ENCODE measurements at regions not wholly inside any gene's neighbourhood (a gene's known extent, or its start where the extent isn't known, plus 50 kb on each side); places are given as distances from the start of the nearest gene placed in this dataset.

DNA sequence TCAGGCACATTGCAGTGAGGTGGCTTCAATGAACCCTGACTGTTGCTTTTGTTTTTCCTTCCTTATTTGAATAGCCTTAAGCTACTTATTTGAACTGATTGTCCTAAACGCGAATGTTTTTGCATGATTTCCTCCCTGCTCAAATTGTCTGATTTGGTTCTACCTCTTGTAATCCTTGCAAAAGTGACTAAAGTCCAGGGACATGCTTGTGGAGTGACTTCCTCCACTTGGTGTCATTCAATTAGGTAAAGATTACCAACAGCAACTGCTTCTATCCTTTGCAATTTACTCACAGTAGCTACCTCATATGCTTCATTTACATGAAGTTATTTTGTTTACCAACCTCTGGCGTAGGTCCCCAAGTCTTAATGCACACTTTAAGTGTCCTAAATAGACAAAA, 295.9 kb upstream of the TMEM229A start:
- no peaks in the 10 kb centered on the region for H4K20me1 ChIP-seq (replicated peaks in 1 of 2; ENCODE audit: control insufficient read depth in 1 of 2, insufficient read depth in 2 of 2, low read length in 2 of 2)
- H4K91ac ChIP-seq (replicated peaks; ENCODE audit: insufficient read length, low read length), result no peak overlapping the region
- no peak overlapping the region for H4K8ac ChIP-seq (ENCODE audit: extremely low read depth, insufficient read depth, low read length)
- H3K23ac ChIP-seq (ENCODE audit: insufficient read length), result no peak overlapping the region
- no peak overlapping the region for H3K4me2 ChIP-seq (ENCODE audit: insufficient read depth in 1 of 2, low read depth in 2 of 2, low read length in 2 of 2)
- no peak overlapping the region for H2BK20ac ChIP-seq (ENCODE audit: low read length)
- H3K79me2 ChIP-seq (ENCODE audit: control insufficient read depth in 1 of 2, insufficient read depth in 2 of 2, low read length in 2 of 2), result no peaks in the 10 kb centered on the region
- no peak overlapping the region for H2AK5ac ChIP-seq (ENCODE audit: low read depth, low read length)
- H2BK120ac ChIP-seq (replicated peaks; ENCODE audit: low read depth, low read length), result no peak overlapping the region
- FAIRE-seq, result no peak
- no peak overlapping the region for H2BK5ac ChIP-seq (ENCODE audit: low read depth, low read length)
- H3K9ac ChIP-seq (replicated peaks in 1 of 4; ENCODE audit: extremely low read depth in 1 of 4, low read depth in 3 of 4, low read length in 3 of 4), result no peak overlapping the region
- H3K79me1 ChIP-seq (ENCODE audit: low read depth, low read length), result no peaks in the 10 kb centered on the region
- H3K18ac ChIP-seq (ENCODE audit: extremely low read depth, low read length), result no peak overlapping the region
- ChIA-PET CTCF (ENCODE audit: partially characterized antibody) (interaction anchor here (1.1 to 1.4 kb wide), 2 partner anchors 53 to 228 kb away, joined by 5 to 6 read pairs; no protein-coding TSS in a partner anchor), POLR2A (ENCODE audit: partially characterized antibody) (no interaction called here)
- H3K4me1 ChIP-seq (replicated peaks in 1 of 4; ENCODE audit: control insufficient read depth in 3 of 4, insufficient read depth in 4 of 4, low read length in 3 of 4), result no peaks in the 10 kb centered on the region
- H3K14ac ChIP-seq (ENCODE audit: insufficient read length), result no peak overlapping the region
- H2BK12ac ChIP-seq (ENCODE audit: low read depth, low read length), result no peak overlapping the region
- no peak overlapping the region for H4K5ac ChIP-seq (ENCODE audit: insufficient read length, low read depth, low read length)
- H3K23me2 ChIP-seq (ENCODE audit: low read depth, low read length), result no peaks in the 10 kb centered on the region
- H3K27me3 ChIP-seq (replicated peaks in 1 of 4; ENCODE audit: control insufficient read depth in 3 of 4, extremely low read depth in 1 of 4, insufficient read depth in 3 of 4, low read length in 3 of 4), result no peaks in the 10 kb centered on the region
- no peak overlapping the region for H3K4me3 ChIP-seq (ENCODE audit: extremely low read depth in 1 of 4, insufficient read depth in 2 of 4, low read depth in 3 of 4, low read length in 4 of 4)
- no peak overlapping the region for H2BK15ac ChIP-seq (ENCODE audit: low read length)
- H2AFZ ChIP-seq (ENCODE audit: low read length), result no peak overlapping the region
- no peaks in the 10 kb centered on the region for H3K36me3 ChIP-seq (ENCODE audit: control insufficient read depth in 2 of 4, insufficient read depth in 4 of 4, low read length in 3 of 4)
- H3K56ac ChIP-seq (replicated peaks; ENCODE audit: insufficient read length, low read depth, low read length), result no peak overlapping the region
- H3K9me3 ChIP-seq (ENCODE audit: insufficient read depth in 2 of 2, low read depth in 1 of 2, low read length in 1 of 2), result no peaks in the 10 kb centered on the region
- DNase-seq (ENCODE audit: low read depth in 1 of 2, low spot score in 2 of 2), result no peak
- H3K27ac ChIP-seq (ENCODE audit: low read depth, low read length), result no peak overlapping the region
- WGBS, 2 experiments (ENCODE audit: extremely low coverage in 1 of 2, insufficient coverage in 1 of 2, insufficient read length in 1 of 2, insufficient replicate concordance in 2 of 2, low coverage in 1 of 2, low lambda C conversion rate in 2 of 2, missing lambda C conversion rate in 1 of 2), result 89% methylated on average over 3 of the region's 3 CpGs; no CpG with 5 or more reads in 1 of the 2 experiments
- no peak overlapping the region for H3K4ac ChIP-seq (replicated peaks; ENCODE audit: insufficient read length, low read depth, low read length)
- no peak for TF ChIP-seq TCF12 (IDR thresholded peaks at IDR 0.05; ENCODE audit: low read depth, low read length)
- no peak for TF ChIP-seq CBX8 (IDR thresholded peaks at IDR 0.05; ENCODE audit: borderline replicate concordance, low read depth, low read length)
- no peak for TF ChIP-seq MAFK (IDR thresholded peaks at IDR 0.05; ENCODE audit: low read depth, low read length)
- no peak for TF ChIP-seq CBX5 (IDR thresholded peaks at IDR 0.05; ENCODE audit: low read depth, low read length)
- TF ChIP-seq CTBP2 (IDR thresholded peaks at IDR 0.05; ENCODE audit: borderline replicate concordance, insufficient read depth, insufficient read length, low read length), result no peak
- TF ChIP-seq, protein P1, sequence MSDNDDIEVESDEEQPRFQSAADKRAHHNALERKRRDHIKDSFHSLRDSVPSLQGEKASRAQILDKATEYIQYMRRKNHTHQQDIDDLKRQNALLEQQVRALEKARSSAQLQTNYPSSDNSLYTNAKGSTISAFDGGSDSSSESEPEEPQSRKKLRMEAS (IDR thresholded peaks at IDR 0.05), result no peak
- TF ChIP-seq BCL11A (IDR thresholded peaks at IDR 0.05; ENCODE audit: low read depth in 2 of 2, low read length in 2 of 2), result no peak
- no peak for TF ChIP-seq POU5F1 (IDR thresholded peaks at IDR 0.05; ENCODE audit: low read depth, low read length)
- TF ChIP-seq CEBPB (IDR thresholded peaks at IDR 0.05; ENCODE audit: low read depth, low read length), result no peak
- no peak for TF ChIP-seq TAF1 (IDR thresholded peaks at IDR 0.05; ENCODE audit: low read depth, low read length)
- no peak for TF ChIP-seq EZH2 (IDR thresholded peaks at IDR 0.05; ENCODE audit: low read depth, low read length, severe bottlenecking)
- TF ChIP-seq CHD2 (IDR thresholded peaks at IDR 0.05; ENCODE audit: low read length), result no peak
- no peak for TF ChIP-seq FOSL1 (IDR thresholded peaks at IDR 0.05; ENCODE audit: insufficient read depth, low read depth, low read length)
- TF ChIP-seq JUN (IDR thresholded peaks at IDR 0.05; ENCODE audit: low read depth, low read length), result no peak
- TF ChIP-seq PHF8 (conservative IDR thresholded peaks at IDR 0.05; ENCODE audit: low read depth, low read length), result no peak
